ENCODE measurements at regions not wholly inside any gene's neighbourhood (a gene's known extent, or its start where the extent isn't known, plus 50 kb on each side); places are given as distances from the start of the nearest gene placed in this dataset.

GRCh38 chr22:48551061-48551460 is 1276.6 kb downstream of the BRD1 start:
- no peak for DNase-seq (ENCODE audit: low read depth in 2 of 2)

GRCh38 chr22:48548391-48548790 is 1279.3 kb downstream of the BRD1 start:
- DNase-seq (ENCODE audit: low read depth in 2 of 2) = no peak

- DNase-seq (ENCODE audit: low read depth in 2 of 2) = no peak
These were observed 1279.7 kb downstream of the BRD1 start for GRCh38 chr22:48547971-48548370.

- DNase-seq (ENCODE audit: low read depth in 2 of 2) = no peak
These were observed 1280.8 kb downstream of the BRD1 start for GRCh38 chr22:48546653-48547424.

GRCh38 chr22:48545987-48546386 is 1281.7 kb downstream of the BRD1 start:
- DNase-seq (ENCODE audit: low read depth in 2 of 2) = no peak

- DNase-seq (ENCODE audit: low read depth in 2 of 2) = no peak
These were observed 1286.1 kb downstream of the BRD1 start for GRCh38 chr22:48541401-48542098.

- no peak for DNase-seq (ENCODE audit: low read depth in 2 of 2)
These were observed 1288.4 kb downstream of the BRD1 start for GRCh38 chr22:48539261-48539660.

GRCh38 chr22:48538291-48538820 is 1289.3 kb downstream of the BRD1 start:
- DNase-seq (ENCODE audit: low read depth in 2 of 2) = no peak

GRCh38 chr22:48537343-48537680 is 1290.4 kb downstream of the BRD1 start:
- DNase-seq (ENCODE audit: low read depth in 2 of 2) = no peak

- no peak for DNase-seq (ENCODE audit: low read depth in 2 of 2)
These were observed 1290.9 kb downstream of the BRD1 start for GRCh38 chr22:48536541-48537342.

GRCh38 chr22:48535868-48536540 is 1291.7 kb downstream of the BRD1 start:
- no peak for DNase-seq (ENCODE audit: low read depth in 2 of 2)

GRCh38 chr22:48534395-48534958 is 1293.2 kb downstream of the BRD1 start:
- no peak for DNase-seq (ENCODE audit: low read depth in 2 of 2)

- no peak for DNase-seq (ENCODE audit: low read depth in 2 of 2)
These were observed 1294.7 kb downstream of the BRD1 start for GRCh38 chr22:48532986-48533385.

GRCh38 chr22:48531761-48532435 is 1295.8 kb downstream of the BRD1 start:
- DNase-seq (ENCODE audit: low read depth in 2 of 2) = no peak

GRCh38 chr22:48531108-48531507 is 1296.6 kb downstream of the BRD1 start:
- no peak for DNase-seq (ENCODE audit: low read depth in 2 of 2)

- no peak for DNase-seq (ENCODE audit: low read depth in 2 of 2)
These were observed 1297.0 kb downstream of the BRD1 start for GRCh38 chr22:48530666-48531065.

GRCh38 chr22:48528221-48528915 is 1299.3 kb downstream of the BRD1 start:
- DNase-seq (ENCODE audit: low read depth in 2 of 2) = no peak

- DNase-seq (ENCODE audit: low read depth in 2 of 2) = no peak
These were observed 1303.9 kb downstream of the BRD1 start for GRCh38 chr22:48523761-48524160.

- no peak for DNase-seq (ENCODE audit: low read depth in 2 of 2)
These were observed 1304.6 kb downstream of the BRD1 start for GRCh38 chr22:48523091-48523490.

- no peak for DNase-seq (ENCODE audit: low read depth in 2 of 2)
These were observed 1305.4 kb downstream of the BRD1 start for GRCh38 chr22:48522271-48522670.
